ENCODE measurements at regions not wholly inside any gene's neighbourhood (a gene's known extent, or its start where the extent isn't known, plus 50 kb on each side); places are given as distances from the start of the nearest gene placed in this dataset.

DNA sequence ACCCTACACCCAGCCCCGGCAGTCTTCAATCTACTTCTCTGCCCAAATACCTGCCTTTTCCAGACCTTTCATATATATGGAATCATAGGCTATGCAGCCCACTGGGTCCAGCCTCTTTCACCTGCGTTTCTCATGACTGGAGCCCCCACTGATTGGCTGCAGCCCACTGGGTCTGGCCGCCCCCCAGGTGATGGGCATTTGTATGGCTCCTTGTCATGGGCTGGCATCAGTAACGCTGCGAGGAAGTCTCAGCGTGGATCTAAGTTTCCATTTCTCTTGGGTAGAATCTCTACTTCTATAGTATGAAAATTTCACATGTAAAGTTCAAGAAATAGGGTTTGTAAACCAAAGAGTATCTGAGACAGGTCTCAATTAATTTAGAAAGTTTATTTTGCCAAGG lies 281.9 kb downstream of the NDUFA10 start:
- TF ChIP-seq POLR2AphosphoS5 (IDR thresholded peaks at IDR 0.05; ENCODE audit: low read depth, low read length) (no peak), TAF1 (IDR thresholded peaks at IDR 0.05; ENCODE audit: borderline replicate concordance, insufficient read depth, low read length) (no peak), SIN3A (IDR thresholded peaks at IDR 0.05; ENCODE audit: borderline replicate concordance, insufficient read depth, low read length) (no peak), FOXP2 (optimal IDR thresholded peaks at IDR 0.05; ENCODE audit: borderline replicate concordance, extremely low read depth, extremely low read length, insufficient read depth) (no peak)
- TF ChIP-seq, protein P1, sequence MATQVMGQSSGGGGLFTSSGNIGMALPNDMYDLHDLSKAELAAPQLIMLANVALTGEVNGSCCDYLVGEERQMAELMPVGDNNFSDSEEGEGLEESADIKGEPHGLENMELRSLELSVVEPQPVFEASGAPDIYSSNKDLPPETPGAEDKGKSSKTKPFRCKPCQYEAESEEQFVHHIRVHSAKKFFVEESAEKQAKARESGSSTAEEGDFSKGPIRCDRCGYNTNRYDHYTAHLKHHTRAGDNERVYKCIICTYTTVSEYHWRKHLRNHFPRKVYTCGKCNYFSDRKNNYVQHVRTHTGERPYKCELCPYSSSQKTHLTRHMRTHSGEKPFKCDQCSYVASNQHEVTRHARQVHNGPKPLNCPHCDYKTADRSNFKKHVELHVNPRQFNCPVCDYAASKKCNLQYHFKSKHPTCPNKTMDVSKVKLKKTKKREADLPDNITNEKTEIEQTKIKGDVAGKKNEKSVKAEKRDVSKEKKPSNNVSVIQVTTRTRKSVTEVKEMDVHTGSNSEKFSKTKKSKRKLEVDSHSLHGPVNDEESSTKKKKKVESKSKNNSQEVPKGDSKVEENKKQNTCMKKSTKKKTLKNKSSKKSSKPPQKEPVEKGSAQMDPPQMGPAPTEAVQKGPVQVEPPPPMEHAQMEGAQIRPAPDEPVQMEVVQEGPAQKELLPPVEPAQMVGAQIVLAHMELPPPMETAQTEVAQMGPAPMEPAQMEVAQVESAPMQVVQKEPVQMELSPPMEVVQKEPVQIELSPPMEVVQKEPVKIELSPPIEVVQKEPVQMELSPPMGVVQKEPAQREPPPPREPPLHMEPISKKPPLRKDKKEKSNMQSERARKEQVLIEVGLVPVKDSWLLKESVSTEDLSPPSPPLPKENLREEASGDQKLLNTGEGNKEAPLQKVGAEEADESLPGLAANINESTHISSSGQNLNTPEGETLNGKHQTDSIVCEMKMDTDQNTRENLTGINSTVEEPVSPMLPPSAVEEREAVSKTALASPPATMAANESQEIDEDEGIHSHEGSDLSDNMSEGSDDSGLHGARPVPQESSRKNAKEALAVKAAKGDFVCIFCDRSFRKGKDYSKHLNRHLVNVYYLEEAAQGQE (IDR thresholded peaks at IDR 0.05; ENCODE audit: insufficient read depth in 1 of 2, low read depth in 2 of 2, low read length in 2 of 2), result no peak
